ENCODE measurements at regions not wholly inside any gene's neighbourhood (a gene's known extent, or its start where the extent isn't known, plus 50 kb on each side); places are given as distances from the start of the nearest gene placed in this dataset.

DNA sequence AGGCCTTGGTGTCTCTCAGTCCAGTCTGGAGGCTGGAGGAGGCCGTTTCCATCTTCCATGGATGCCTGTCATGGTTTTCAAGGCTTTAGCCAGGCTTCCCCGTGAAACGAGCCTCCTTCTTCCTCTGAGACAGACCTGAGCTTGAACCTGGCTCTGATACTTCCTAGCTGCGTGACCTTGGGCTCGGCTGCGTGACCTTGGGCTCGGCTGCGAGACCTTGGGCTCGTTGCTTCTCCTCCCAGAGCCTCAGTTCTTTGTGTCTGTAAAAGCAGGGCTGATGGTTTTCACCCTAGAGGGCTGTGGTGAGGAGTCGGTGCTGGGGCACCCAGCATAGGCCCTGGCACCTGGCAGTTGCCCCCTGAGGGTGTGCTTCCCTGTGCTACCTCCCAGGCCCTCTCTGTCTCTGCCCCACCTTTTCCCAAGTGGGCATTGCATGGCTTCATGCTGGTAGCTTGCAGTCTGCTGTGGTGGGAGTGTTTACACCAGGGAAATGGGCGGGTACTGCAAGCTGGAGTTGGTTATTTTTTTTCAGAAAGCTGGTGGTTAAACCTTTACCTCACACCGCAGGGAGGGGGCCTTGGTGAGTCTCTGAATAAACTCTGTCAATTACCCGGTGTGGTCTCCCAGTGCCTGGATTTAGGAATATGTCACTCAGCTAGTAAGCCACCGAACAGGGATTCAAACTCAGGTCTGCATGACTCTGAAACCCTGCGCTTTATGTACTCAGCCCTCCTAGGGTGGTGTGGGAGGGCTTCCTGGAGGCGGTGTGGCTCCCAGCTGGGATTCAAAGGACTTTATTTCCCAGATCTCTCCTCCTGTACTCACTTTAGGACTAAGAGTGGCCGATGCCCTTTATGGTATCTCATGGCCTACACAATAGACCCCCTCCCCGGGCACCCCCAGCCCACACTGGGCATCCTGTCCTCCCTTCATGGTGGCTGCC, 129.0 kb upstream of the CIBAR2 start:
- TF ChIP-seq POLR2AphosphoS5 (IDR thresholded peaks at IDR 0.05; ENCODE audit: borderline replicate concordance, low read depth, low read length), result no peak
- TF ChIP-seq FOXP2 (optimal IDR thresholded peaks at IDR 0.05; ENCODE audit: control extremely low read depth, extremely low read length, insufficient read depth), result no peak
- no peak for TF ChIP-seq EZH2 (IDR thresholded peaks at IDR 0.05)
